LNCaP clone FGC (cell line): ENCODE measurements at regions not wholly inside any gene's neighbourhood (a gene's known extent, or its start where the extent isn't known, plus 50 kb on each side); places are given as distances from the start of the nearest gene placed in this dataset.

Experiments
- DNase-seq: peaks from one replicate; pipeline ENCODE4 v3.0.0-alpha.2; 2011; ENCODE audit warnings: low read depth
- H3K4me3 ChIP-seq: 2 replicates; pipeline ENCODE4 v1.5.1; 2011; ENCODE audit warnings: mild to moderate bottlenecking, low read depth, low read length, control low read depth
- TF ChIP-seq, protein P1 (sequence below): IDR thresholded peaks from 2 replicates; pipeline ENCODE4 v1.5.1; 2012; ENCODE audit warnings: mild to moderate bottlenecking; ENCODE audit not compliant: control insufficient read depth, insufficient read depth; ENCODE audit errors: extremely low read depth

DNA sequence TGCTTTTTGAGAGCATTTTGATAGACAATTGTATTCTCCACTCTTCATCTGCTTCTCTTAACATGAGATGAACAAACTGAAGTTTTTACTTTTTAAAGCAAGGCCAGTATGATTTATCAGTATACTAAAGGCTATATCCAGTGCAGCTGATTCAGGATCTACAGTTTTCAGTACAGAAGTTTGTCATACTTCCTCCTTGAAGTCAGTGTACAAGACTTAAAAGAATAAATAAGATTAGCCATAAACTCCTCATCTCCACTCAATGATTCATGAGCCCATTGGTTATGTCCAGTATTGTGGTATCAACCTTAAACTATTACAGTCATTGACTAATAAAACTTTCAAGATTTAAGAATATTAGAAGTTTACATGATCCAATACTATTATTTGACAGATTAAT is 374.8 kb upstream of the EPHA7 start:
- TF ChIP-seq, protein P1, sequence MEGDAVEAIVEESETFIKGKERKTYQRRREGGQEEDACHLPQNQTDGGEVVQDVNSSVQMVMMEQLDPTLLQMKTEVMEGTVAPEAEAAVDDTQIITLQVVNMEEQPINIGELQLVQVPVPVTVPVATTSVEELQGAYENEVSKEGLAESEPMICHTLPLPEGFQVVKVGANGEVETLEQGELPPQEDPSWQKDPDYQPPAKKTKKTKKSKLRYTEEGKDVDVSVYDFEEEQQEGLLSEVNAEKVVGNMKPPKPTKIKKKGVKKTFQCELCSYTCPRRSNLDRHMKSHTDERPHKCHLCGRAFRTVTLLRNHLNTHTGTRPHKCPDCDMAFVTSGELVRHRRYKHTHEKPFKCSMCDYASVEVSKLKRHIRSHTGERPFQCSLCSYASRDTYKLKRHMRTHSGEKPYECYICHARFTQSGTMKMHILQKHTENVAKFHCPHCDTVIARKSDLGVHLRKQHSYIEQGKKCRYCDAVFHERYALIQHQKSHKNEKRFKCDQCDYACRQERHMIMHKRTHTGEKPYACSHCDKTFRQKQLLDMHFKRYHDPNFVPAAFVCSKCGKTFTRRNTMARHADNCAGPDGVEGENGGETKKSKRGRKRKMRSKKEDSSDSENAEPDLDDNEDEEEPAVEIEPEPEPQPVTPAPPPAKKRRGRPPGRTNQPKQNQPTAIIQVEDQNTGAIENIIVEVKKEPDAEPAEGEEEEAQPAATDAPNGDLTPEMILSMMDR, result no peak
- no peak overlapping the region for H3K4me3 ChIP-seq
- DNase-seq, result no peak

DNA sequence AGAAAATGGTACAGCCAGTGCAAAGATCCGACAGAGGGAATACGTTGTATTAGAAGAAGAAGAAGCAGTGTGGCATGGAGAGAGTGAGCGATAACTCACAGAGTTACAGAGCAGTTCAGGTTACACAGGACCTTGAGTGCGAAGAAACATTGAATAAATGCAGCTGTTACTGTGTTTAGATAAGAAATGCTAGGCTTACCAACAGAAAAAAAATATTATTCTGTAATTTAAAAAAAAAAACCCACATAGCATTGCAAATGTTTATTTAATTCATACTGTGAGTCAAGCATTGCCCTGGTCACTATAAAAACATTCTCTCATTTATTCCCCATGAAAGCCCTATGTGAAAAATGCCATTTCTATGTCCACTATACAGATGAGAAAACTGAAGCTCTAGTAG is 373.4 kb upstream of the EPHA7 start:
- no peak overlapping the region for H3K4me3 ChIP-seq
- TF ChIP-seq, protein P1, result no peak
- no peak for DNase-seq

DNA sequence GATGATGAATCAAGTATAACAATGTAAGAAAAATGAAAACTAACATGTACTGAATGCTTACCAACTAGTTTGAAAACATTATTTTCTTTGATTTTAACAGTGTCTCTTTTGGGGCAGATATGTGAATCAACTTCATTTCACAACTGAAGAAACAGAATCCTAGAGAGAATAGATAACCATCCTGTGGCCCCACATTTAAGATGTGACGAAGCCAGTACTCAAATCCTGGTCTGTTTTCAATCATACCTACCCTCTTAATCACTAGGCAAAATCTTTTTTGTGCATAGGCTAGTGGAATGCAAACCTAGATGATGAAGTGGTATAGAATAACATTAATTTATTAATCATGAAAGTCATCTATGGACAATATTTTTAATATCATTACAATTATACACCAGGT is 371.6 kb upstream of the EPHA7 start:
- TF ChIP-seq, protein P1, result no peak
- H3K4me3 ChIP-seq, result no peak overlapping the region
- DNase-seq, result no peak

DNA sequence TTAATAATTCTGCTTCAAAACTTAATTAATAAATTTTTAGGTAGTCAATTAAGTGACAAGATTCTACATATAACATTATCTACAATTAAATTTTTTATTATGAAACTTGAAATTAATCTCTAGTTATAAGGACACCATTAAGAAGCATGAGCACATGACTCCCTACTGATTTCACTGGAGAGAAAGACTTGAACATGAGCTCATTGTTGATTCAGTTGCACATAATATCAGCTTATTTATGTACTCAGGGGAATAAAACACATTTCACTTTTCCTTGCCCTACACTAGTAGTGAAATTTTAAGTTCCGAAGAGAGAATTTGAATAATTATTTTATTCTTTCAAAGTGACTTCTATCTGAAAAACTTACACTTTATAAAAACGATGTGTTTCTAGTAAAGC is 370.2 kb upstream of the EPHA7 start:
- no peak overlapping the region for H3K4me3 ChIP-seq
- TF ChIP-seq, protein P1, result no peak
- DNase-seq, result no peak

DNA sequence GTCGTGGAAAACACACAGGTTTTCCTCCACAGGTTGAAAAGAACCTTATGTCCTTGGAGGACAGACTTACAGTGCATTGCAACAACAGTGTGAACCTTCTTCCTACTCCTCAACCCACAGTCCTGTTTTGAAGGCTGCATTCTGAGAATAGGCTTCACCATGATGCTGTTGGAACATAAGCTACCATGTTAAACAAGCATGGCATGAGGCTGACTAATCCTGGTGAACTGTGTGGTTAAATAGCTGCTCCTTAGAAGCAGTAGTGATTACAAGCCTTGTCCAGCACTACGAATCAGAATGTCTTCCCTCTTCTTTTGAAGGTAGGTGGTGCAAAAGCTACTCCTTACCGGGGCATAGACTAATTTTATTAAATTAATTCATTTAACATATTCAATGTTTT is 368.5 kb upstream of the EPHA7 start:
- no peak for DNase-seq
- no peak overlapping the region for H3K4me3 ChIP-seq
- TF ChIP-seq, protein P1, result no peak

DNA sequence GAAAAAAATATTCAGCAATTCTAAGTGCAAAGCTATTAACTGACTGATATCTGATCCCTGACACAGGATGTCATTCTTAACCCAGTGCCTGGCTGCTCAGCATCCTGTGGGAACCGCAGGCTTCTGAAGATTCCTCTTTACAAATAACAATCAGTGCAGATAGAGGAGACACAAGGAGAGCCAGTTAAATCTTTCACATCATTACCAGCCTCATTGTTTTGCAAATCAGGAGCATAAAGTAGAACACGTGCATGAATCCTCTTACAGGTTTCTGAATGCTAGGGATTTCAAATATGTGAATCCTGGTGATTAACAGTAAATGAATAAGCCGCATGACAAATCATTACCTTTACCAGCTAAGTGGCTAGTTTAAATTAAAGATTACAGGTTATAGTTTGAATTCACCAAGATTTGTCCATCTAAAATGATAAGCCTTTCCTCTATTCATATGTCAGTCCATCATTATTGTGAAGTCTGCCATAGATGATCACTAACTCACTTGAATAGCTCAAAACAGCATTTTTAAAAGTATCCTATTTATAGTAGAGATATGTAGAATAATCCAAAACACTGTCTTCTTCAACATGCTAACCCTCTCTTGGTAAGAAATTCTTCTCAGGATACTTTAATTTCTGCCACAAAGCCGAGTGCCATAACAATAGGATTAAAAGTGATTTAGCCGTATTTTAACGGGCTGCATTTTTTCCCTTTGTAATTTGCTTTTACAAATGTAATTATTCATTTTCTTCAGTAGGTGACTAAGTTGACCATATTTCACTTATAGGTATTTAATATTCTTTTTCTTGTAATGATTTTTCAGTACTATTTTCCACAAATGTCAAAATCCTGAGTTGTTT is 367.3 kb upstream of the EPHA7 start:
- DNase-seq, result no peak
- TF ChIP-seq, protein P1, result no peak
- no peak overlapping the region for H3K4me3 ChIP-seq

DNA sequence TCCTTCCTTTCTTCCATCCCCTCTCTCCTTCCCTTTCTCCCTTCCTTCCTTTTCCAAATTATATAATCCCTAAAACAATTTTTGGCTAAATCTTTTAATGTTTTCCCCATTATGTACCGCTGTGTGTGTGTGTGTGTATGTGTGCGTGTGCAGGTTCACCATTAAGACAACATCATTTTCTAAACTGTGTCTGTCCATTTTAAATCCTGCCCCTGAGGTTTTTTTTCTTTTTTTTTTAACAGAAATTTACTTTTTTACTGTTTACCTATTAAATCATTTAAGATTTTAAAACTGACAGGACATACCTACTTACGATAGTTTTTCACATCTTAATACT is 366.3 kb upstream of the EPHA7 start:
- no peak overlapping the region for H3K4me3 ChIP-seq
- DNase-seq, result no peak
- TF ChIP-seq, protein P1, result no peak
